ENCODE measurements at regions not wholly inside any gene's neighbourhood (a gene's known extent, or its start where the extent isn't known, plus 50 kb on each side); places are given as distances from the start of the nearest gene placed in this dataset.

GRCh38 chr9:84137968-84138367, 157.4 kb downstream of the RMI1 start:
- TF ChIP-seq RAD21 (IDR thresholded peaks at IDR 0.05; ENCODE audit: low read length), result no peak
- no peak for TF ChIP-seq USF2 (IDR thresholded peaks at IDR 0.05; ENCODE audit: low read depth, low read length)
- TF ChIP-seq, protein P1, sequence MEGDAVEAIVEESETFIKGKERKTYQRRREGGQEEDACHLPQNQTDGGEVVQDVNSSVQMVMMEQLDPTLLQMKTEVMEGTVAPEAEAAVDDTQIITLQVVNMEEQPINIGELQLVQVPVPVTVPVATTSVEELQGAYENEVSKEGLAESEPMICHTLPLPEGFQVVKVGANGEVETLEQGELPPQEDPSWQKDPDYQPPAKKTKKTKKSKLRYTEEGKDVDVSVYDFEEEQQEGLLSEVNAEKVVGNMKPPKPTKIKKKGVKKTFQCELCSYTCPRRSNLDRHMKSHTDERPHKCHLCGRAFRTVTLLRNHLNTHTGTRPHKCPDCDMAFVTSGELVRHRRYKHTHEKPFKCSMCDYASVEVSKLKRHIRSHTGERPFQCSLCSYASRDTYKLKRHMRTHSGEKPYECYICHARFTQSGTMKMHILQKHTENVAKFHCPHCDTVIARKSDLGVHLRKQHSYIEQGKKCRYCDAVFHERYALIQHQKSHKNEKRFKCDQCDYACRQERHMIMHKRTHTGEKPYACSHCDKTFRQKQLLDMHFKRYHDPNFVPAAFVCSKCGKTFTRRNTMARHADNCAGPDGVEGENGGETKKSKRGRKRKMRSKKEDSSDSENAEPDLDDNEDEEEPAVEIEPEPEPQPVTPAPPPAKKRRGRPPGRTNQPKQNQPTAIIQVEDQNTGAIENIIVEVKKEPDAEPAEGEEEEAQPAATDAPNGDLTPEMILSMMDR (conservative IDR thresholded peaks at IDR 0.05; ENCODE audit: low read depth, low read length), result no peak
- no peak for TF ChIP-seq BHLHE40 (IDR thresholded peaks at IDR 0.05; ENCODE audit: low read depth, low read length)
- TF ChIP-seq POLR2A (IDR thresholded peaks at IDR 0.05; ENCODE audit: low read depth, low read length), result no peak
- no peak for TF ChIP-seq RCOR1 (IDR thresholded peaks at IDR 0.05; ENCODE audit: insufficient replicate concordance, low read length)
- no peak for TF ChIP-seq RFX5 (IDR thresholded peaks at IDR 0.05; ENCODE audit: low read depth, low read length)
- no peak for TF ChIP-seq MXI1 (IDR thresholded peaks at IDR 0.05; ENCODE audit: borderline replicate concordance, low read depth, low read length)
- TF ChIP-seq, protein P2, sequence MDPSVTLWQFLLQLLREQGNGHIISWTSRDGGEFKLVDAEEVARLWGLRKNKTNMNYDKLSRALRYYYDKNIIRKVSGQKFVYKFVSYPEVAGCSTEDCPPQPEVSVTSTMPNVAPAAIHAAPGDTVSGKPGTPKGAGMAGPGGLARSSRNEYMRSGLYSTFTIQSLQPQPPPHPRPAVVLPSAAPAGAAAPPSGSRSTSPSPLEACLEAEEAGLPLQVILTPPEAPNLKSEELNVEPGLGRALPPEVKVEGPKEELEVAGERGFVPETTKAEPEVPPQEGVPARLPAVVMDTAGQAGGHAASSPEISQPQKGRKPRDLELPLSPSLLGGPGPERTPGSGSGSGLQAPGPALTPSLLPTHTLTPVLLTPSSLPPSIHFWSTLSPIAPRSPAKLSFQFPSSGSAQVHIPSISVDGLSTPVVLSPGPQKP (IDR thresholded peaks at IDR 0.05; ENCODE audit: borderline replicate concordance, low read depth, low read length), result no peak
